Spleen (tissue), 11 donors: ENCODE measurements at regions not wholly inside any gene's neighbourhood (a gene's known extent, or its start where the extent isn't known, plus 50 kb on each side); places are given as distances from the start of the nearest gene placed in this dataset.

Experiments used
- DNase-seq: peaks from one replicate; pipeline ENCODE4 v3.0.0-alpha.2; 2020
- H3K27ac ChIP-seq, 8 donors: fragments of 200-600 bp; sonication (generic) in 7 of 8; 1 replicate in 4 of 8; 2 replicates in 4 of 8; pipeline versions ENCODE4 v1.5.0 to v1.8.0; 2016 to 2021; ENCODE audit warnings: inconsistent platforms in 4 of 8, mild to moderate bottlenecking in 4 of 8, moderate library complexity in 1 of 8
- H3K27me3 ChIP-seq, 7 donors: fragments of 200-600 bp; sonication (generic) in 6 of 7; replicated peaks in 1 of 7; 1 replicate in 4 of 7; 2 replicates in 3 of 7; pipeline versions ENCODE4 v1.5.0 to v1.8.0; 2016 to 2021; ENCODE audit warnings: inconsistent platforms in 3 of 7, mild to moderate bottlenecking in 1 of 7
- H3K36me3 ChIP-seq, 6 donors: fragments of 200-600 bp; sonication (generic) in 5 of 6; 1 replicate in 4 of 6; 2 replicates in 2 of 6; pipeline versions ENCODE4 v1.5.0 to v1.8.0; 2016 to 2021; ENCODE audit warnings: inconsistent platforms in 2 of 6
- H3K4me1 ChIP-seq, 6 donors: fragments of 200-600 bp; sonication (generic) in 5 of 6; 1 replicate in 3 of 6; 2 replicates in 3 of 6; pipeline versions ENCODE4 v1.5.0 to v1.8.0; 2016 to 2021; ENCODE audit warnings: inconsistent platforms in 3 of 6
- H3K4me3 ChIP-seq, 8 donors: fragments of 200-600 bp; sonication (generic) in 7 of 8; 1 replicate in 4 of 8; 2 replicates in 4 of 8; pipeline versions ENCODE4 v1.5.0 to v1.8.0; 2016 to 2021; ENCODE audit warnings: inconsistent platforms in 4 of 8, mild to moderate bottlenecking in 4 of 8, moderate library complexity in 2 of 8
- H3K9me3 ChIP-seq, 8 donors: fragments of 200-600 bp; sonication (generic) in 7 of 8; 1 replicate in 4 of 8; 2 replicates in 4 of 8; pipeline versions ENCODE4 v1.5.0 to v1.8.0; 2016 to 2021; ENCODE audit warnings: inconsistent platforms in 4 of 8
- POLR2A ChIP-seq, 3 donors: fragments of 450-650 bp; IDR thresholded peaks; one replicate each; pipeline ENCODE4 v1.5.1; 2017; ENCODE audit warnings: antibody characterized with exemption in 3 of 3, mild to moderate bottlenecking in 1 of 3
- POLR2AphosphoS5 ChIP-seq, 3 donors: sonication (generic); formaldehyde crosslinking; IDR thresholded peaks; one replicate each; pipeline ENCODE4 v1.5.1; 2017; ENCODE audit warnings: antibody characterized with exemption in 3 of 3
- WGBS, 5 donors: extraction: QIAGEN DNeasy Blood & Tissue Kit in 3 of 5; methylation state at CpG; one replicate each; pipeline versions ENCODE4 v1.1.5 to v1.1.7; 2013 to 2018; 5-methylcytosine and 5-hydroxymethylcytosine counted together
- intact Hi-C: fragments of 100-400 bp; cut with DNase I; formaldehyde crosslinking; loops from one replicate; pipeline ENCODE4 v1.15.0; 2023; ENCODE audit warnings: low total_unique reads
- TF ChIP-seq, protein P1 (sequence below), 11 experiments: fragments of 200-600 bp in 7 of 11; fragments of 450-650 bp in 4 of 11; sonication (generic) in 4 of 11; IDR thresholded peaks in 8 of 11; conservative IDR thresholded peaks in 3 of 11; 1 replicate in 7 of 11; 2 replicates in 4 of 11; pipeline versions ENCODE4 v1.4.0 to v1.8.0; 2016 to 2021; ENCODE audit warnings: antibody characterized with exemption in 11 of 11, inconsistent platforms in 4 of 11, mild to moderate bottlenecking in 1 of 11
- donor health status: healthy with polysubstance abuse.
- donor health status: DM: no; HTN: no; CAD: no; lungs with moderate emphysema.
- donor health status: DM: no; HTN: no; CAD: no.
- donor health status: Bipolar disorder and iron deficiency.
- donor health status: healthy.
- donor health status: DM: no; HTN: no; CAD: no.
- donor health status: DM: yes; HTN: yes; CAD: no.

- H3K9me3 ChIP-seq = peaks cover 0 to 5% (median under 1%) of the 10 kb centered on the region in 8 donors
- H3K4me3 ChIP-seq = no peak overlapping the region
- 36 to 62% (median 39%) methylated on average over 2 of the region's 2 CpGs for WGBS, 5 donors
Measured at GRCh38 chr3:152961323-152961722, 126.4 kb downstream of the P2RY1 start.

DNA sequence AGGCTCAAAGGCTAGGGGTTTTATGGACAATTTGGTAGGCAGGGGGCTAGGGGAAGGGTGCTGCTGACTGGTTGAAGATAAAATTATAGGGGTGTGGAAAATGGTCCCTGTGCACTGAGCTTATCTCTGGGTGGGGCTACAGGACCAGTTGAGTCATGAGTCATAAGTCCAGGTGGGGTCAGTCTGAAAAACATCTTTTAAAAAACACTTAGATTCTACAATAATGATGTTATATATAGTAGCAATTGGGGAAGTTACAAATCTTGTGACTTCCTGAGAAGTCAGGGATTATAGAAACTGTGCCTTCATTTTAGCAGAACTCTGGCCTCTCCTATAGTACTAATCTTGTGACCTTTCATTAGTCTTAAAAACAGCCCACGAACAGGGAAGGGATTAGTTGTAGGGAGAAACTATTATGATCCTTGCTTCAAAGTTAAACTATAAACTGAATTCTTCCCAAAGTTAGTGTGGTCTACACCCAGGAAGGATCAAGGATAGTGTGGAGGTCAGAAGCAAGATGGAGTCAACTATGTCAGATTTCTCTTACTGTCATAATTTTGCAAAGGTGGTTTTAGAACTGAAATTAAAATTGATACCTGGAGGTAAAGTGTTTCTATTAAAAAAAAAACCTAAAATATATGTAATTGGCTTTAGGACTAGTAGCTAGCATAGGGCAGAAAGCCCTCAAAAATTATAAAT, 130.1 kb downstream of the P2RY1 start:
- intact Hi-C loops = no loop called here
- Histone ChIP-seq H3K27ac (no peak overlapping the region), H3K27me3 (no peaks in the 10 kb centered on the region), H3K36me3 (no peaks in the 10 kb centered on the region), H3K4me1 (no peaks in the 10 kb centered on the region), H3K9me3 (peaks cover 0 to 17% (median 4%) of the 10 kb centered on the region in 8 donors), H3K4me3 (no peak overlapping the region)
- no peak for DNase-seq
- TF ChIP-seq POLR2AphosphoS5 (IDR thresholded peaks at IDR 0.05) (no peak), POLR2A (IDR thresholded peaks at IDR 0.05) (no peak)
- TF ChIP-seq, protein P1, sequence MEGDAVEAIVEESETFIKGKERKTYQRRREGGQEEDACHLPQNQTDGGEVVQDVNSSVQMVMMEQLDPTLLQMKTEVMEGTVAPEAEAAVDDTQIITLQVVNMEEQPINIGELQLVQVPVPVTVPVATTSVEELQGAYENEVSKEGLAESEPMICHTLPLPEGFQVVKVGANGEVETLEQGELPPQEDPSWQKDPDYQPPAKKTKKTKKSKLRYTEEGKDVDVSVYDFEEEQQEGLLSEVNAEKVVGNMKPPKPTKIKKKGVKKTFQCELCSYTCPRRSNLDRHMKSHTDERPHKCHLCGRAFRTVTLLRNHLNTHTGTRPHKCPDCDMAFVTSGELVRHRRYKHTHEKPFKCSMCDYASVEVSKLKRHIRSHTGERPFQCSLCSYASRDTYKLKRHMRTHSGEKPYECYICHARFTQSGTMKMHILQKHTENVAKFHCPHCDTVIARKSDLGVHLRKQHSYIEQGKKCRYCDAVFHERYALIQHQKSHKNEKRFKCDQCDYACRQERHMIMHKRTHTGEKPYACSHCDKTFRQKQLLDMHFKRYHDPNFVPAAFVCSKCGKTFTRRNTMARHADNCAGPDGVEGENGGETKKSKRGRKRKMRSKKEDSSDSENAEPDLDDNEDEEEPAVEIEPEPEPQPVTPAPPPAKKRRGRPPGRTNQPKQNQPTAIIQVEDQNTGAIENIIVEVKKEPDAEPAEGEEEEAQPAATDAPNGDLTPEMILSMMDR (IDR thresholded peaks at IDR 0.05 in 8 of 11, conservative IDR thresholded peaks at IDR 0.05 in 3 of 11) = no peak
- 16 to 45% (median 31%) methylated on average over 1 of the region's 1 CpG for WGBS, 5 donors

More at GRCh38 chr3:152961323-152961722, 126.4 kb downstream of the P2RY1 start:
- intact Hi-C loops = no loop called here
- no peak for TF ChIP-seq POLR2A (IDR thresholded peaks at IDR 0.05)
- no peak for TF ChIP-seq POLR2AphosphoS5 (IDR thresholded peaks at IDR 0.05)
- TF ChIP-seq, protein P1 (IDR thresholded peaks at IDR 0.05 in 8 of 11, conservative IDR thresholded peaks at IDR 0.05 in 3 of 11) = no peak
- Histone ChIP-seq H3K4me1 (no peaks in the 10 kb centered on the region), H3K27ac (no peak overlapping the region), H3K36me3 (no peaks in the 10 kb centered on the region), H3K27me3 (no peaks in the 10 kb centered on the region)
- no peak for DNase-seq

DNA sequence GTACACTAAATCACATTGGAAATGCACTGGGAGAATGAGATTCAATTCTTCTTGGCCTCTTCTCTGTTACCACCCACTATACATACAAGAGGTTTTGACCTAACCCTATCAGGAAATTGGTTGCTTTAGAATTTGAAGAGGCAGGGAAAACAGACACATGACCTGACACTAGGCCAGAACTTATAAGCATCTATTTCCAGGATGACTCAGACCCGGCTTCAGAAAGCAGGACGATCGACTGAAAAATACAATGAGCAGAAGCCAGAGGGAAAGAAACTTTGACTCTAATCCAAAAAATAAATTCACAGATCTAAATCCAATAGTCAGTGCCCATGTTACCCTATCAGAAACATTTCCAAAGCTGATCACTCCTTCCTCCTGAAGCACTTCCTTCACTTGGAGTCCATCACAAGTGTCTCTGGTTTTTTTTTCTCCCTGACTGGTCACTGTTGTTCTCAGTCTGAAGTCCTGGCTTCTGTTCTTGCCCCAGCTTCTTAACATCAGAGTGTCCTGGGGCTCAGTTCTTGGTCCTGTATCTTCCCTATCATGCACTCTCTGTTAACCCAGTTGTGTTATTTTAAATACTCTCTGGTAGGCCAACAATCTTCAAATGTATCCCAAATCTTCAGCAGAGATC, 133.6 kb downstream of the P2RY1 start:
- Histone ChIP-seq H3K27me3 (no peaks in the 10 kb centered on the region), H3K4me1 (no peaks in the 10 kb centered on the region), H3K4me3 (no peak overlapping the region), H3K9me3 (peaks cover 0 to 17% (median 4%) of the 10 kb centered on the region in 8 donors), H3K27ac (no peak overlapping the region), H3K36me3 (no peaks in the 10 kb centered on the region)
- TF ChIP-seq POLR2A (IDR thresholded peaks at IDR 0.05) = no peak
- TF ChIP-seq POLR2AphosphoS5 (IDR thresholded peaks at IDR 0.05) = no peak
- TF ChIP-seq, protein P1 (IDR thresholded peaks at IDR 0.05 in 8 of 11, conservative IDR thresholded peaks at IDR 0.05 in 3 of 11) = no peak
- intact Hi-C loops = no loop called here
- WGBS, 5 donors = 49 to 74% (median 63%) methylated on average over 3 of the region's 3 CpGs
- no peak for DNase-seq

GRCh38 chr3:152969557-152970300, 134.8 kb downstream of the P2RY1 start:
- no peak overlapping the region for H3K4me3 ChIP-seq
- no peak for TF ChIP-seq POLR2A (IDR thresholded peaks at IDR 0.05)
- TF ChIP-seq, protein P1 (IDR thresholded peaks at IDR 0.05 in 8 of 11, conservative IDR thresholded peaks at IDR 0.05 in 3 of 11) = no peak
- TF ChIP-seq POLR2AphosphoS5 (IDR thresholded peaks at IDR 0.05) = no peak
- H3K4me1 ChIP-seq = no peaks in the 10 kb centered on the region
- no peak for DNase-seq
- no peak overlapping the region for H3K27ac ChIP-seq
- H3K27me3 ChIP-seq = no peaks in the 10 kb centered on the region
- intact Hi-C loops = no loop called here
- no peaks in the 10 kb centered on the region for H3K36me3 ChIP-seq
- WGBS, 5 donors = 68 to 89% (median 78%) methylated on average over 1 of the region's 1 CpG
- peaks cover 0 to 17% (median 4%) of the 10 kb centered on the region in 8 donors for H3K9me3 ChIP-seq
